Upper lobe of left lung (tissue), 6 donors: ENCODE measurements at regions not wholly inside any gene's neighbourhood (a gene's known extent, or its start where the extent isn't known, plus 50 kb on each side); places are given as distances from the start of the nearest gene placed in this dataset.
A peak's percentile ranks its signal among the peaks of the same experiment; 100 is the strongest.

Source experiments
- ATAC-seq, 2 donors: fragments of 200-7000 bp; cut with Tn5 transposase; one replicate each; pipeline ENCODE4 v1.9.1; 2022; ENCODE audit warnings: mild to moderate bottlenecking in 2 of 2, moderate library complexity in 2 of 2; ENCODE audit not compliant: low FRiP score in 2 of 2
- DNase-seq, 2 donors: peaks; one replicate each; pipeline ENCODE4 v3.0.0-alpha.2; 2019 to 2020
- H3K27ac ChIP-seq, 4 donors: fragments of 200-600 bp; sonication (generic); one replicate each; pipeline ENCODE4 v1.5.1; 2016 to 2019
- H3K27me3 ChIP-seq, 4 donors: fragments of 200-600 bp; sonication (generic); one replicate each; pipeline ENCODE4 v1.5.1; 2017 to 2019
- H3K36me3 ChIP-seq, 4 donors: fragments of 200-600 bp; sonication (generic); one replicate each; pipeline ENCODE4 v1.5.1; 2016 to 2019
- H3K4me1 ChIP-seq, 4 donors: fragments of 200-600 bp; sonication (generic); one replicate each; pipeline ENCODE4 v1.5.1; 2018 to 2019
- H3K4me3 ChIP-seq, 4 donors: fragments of 200-600 bp; sonication (generic); one replicate each; pipeline ENCODE4 v1.5.1; 2017 to 2019; ENCODE audit warnings: mild to moderate bottlenecking in 2 of 4, moderate library complexity in 1 of 4
- H3K9me3 ChIP-seq, 4 donors: fragments of 200-600 bp; sonication (generic); one replicate each; pipeline ENCODE4 v1.5.1; 2018 to 2019
- CTCF ChIP-seq, 6 experiments: fragments of 450-650 bp in 4 of 6; fragments of 200-600 bp in 2 of 6; sonication (generic) in 2 of 6; IDR thresholded peaks; one replicate each; pipeline ENCODE4 v1.5.1; 2016 to 2019; ENCODE audit warnings: antibody characterized with exemption in 6 of 6
- EP300 ChIP-seq, 4 donors: sonication (generic); formaldehyde crosslinking; IDR thresholded peaks; one replicate each; pipeline ENCODE4 v1.5.1; 2017; ENCODE audit warnings: antibody characterized with exemption in 4 of 4, control low read depth in 2 of 4
- POLR2A ChIP-seq, 4 donors: fragments of 450-650 bp; IDR thresholded peaks; one replicate each; pipeline ENCODE4 v1.5.1; 2016 to 2017; ENCODE audit warnings: antibody characterized with exemption in 4 of 4, mild to moderate bottlenecking in 2 of 4
- POLR2AphosphoS5 ChIP-seq, 2 donors: sonication (generic); formaldehyde crosslinking; IDR thresholded peaks; one replicate each; pipeline ENCODE4 v1.5.1; 2017; ENCODE audit warnings: antibody characterized with exemption in 2 of 2
- WGBS, 2 donors: methylation state at CpG; one replicate each; pipeline ENCODE4 v1.1.5; 2017 to 2018; 5-methylcytosine and 5-hydroxymethylcytosine counted together
- donor health status: DM: no; HTN: no; CAD: no; lungs with moderate emphysema.
- donor health status: DM: no; HTN: yes; CAD: no; lungs with severe emphysema.

- no peak for ATAC-seq
- Histone ChIP-seq H3K9me3 (no peaks in the 10 kb centered on the region), H3K4me1 (no peaks in the 10 kb centered on the region), H3K4me3 (no peak overlapping the region), H3K36me3 (no peaks in the 10 kb centered on the region), H3K27me3 (no peaks in the 10 kb centered on the region), H3K27ac (no peak overlapping the region)
- 64 to 83% methylated on average over 2 of the region's 2 CpGs for WGBS, 2 donors
- TF ChIP-seq POLR2A (IDR thresholded peaks at IDR 0.05) (no peak), POLR2AphosphoS5 (IDR thresholded peaks at IDR 0.05) (no peak), EP300 (IDR thresholded peaks at IDR 0.05) (no peak), CTCF (IDR thresholded peaks at IDR 0.05) (no peak)
- no peak for DNase-seq
These were observed 887.3 kb upstream of the SEMA6A start for GRCh38 chr5:117461966-117462365.

GRCh38 chr5:117461403-117461802, 886.8 kb upstream of the SEMA6A start:
- no peak overlapping the region for H3K27ac ChIP-seq
- DNase-seq (no peak), ATAC-seq (no peak)
- H3K4me1 ChIP-seq, result no peaks in the 10 kb centered on the region
- no peaks in the 10 kb centered on the region for H3K9me3 ChIP-seq
- 54 to 75% methylated on average over 1 of the region's 1 CpG for WGBS, 2 donors
- no peak for TF ChIP-seq CTCF (IDR thresholded peaks at IDR 0.05)
- no peaks in the 10 kb centered on the region for H3K36me3 ChIP-seq
- H3K27me3 ChIP-seq, result no peaks in the 10 kb centered on the region
- H3K4me3 ChIP-seq, result no peak overlapping the region

- no peak overlapping the region for H3K27ac ChIP-seq
- H3K9me3 ChIP-seq, result no peaks in the 10 kb centered on the region
- DNase-seq, result no peak
These were observed 883.0 kb upstream of the SEMA6A start for GRCh38 chr5:117457656-117458055.

GRCh38 chr5:117456866-117457470, 882.3 kb upstream of the SEMA6A start:
- no peaks in the 10 kb centered on the region for H3K9me3 ChIP-seq
- peaks cover 0 to 5% (median 0%) of the 10 kb centered on the region in 4 donors for H3K4me1 ChIP-seq
- 64 to 80% methylated on average over 3 to 4 of the region's 4 CpGs for WGBS, 2 donors
- H3K4me3 ChIP-seq, result no peak overlapping the region
- no peak overlapping the region for H3K27ac ChIP-seq
- H3K27me3 ChIP-seq, result no peaks in the 10 kb centered on the region
- no peak for DNase-seq
- H3K36me3 ChIP-seq, result no peaks in the 10 kb centered on the region
- no peak for ATAC-seq
- TF ChIP-seq POLR2AphosphoS5 (IDR thresholded peaks at IDR 0.05), result no peak

More at GRCh38 chr5:117457656-117458055, 883.0 kb upstream of the SEMA6A start:
- Histone ChIP-seq H3K36me3 (no peaks in the 10 kb centered on the region), H3K4me3 (no peak overlapping the region), H3K4me1 (peaks cover 0 to 5% (median 0%) of the 10 kb centered on the region in 4 donors), H3K27me3 (no peaks in the 10 kb centered on the region)
- ATAC-seq, result no peak
- WGBS, 2 donors, result 93 to 98% methylated on average over 1 of the region's 1 CpG
- TF ChIP-seq CTCF (IDR thresholded peaks at IDR 0.05), result no peak
- no peak for TF ChIP-seq POLR2AphosphoS5 (IDR thresholded peaks at IDR 0.05)
- TF ChIP-seq EP300 (IDR thresholded peaks at IDR 0.05), result no peak
- TF ChIP-seq POLR2A (IDR thresholded peaks at IDR 0.05), result no peak

GRCh38 chr5:117455236-117456233, 880.9 kb upstream of the SEMA6A start:
- peak; percentile 55 to 76 for ATAC-seq
- no peaks in the 10 kb centered on the region for H3K36me3 ChIP-seq
- H3K27ac ChIP-seq, result no peak overlapping the region
- peak in 1 of 2 donors; percentile 20 for DNase-seq
- peaks cover 0 to 5% (median 0%) of the 10 kb centered on the region in 4 donors for H3K4me1 ChIP-seq
- H3K4me3 ChIP-seq, result peak overlapping the region in 3 of 4 donors; percentile 27 to 41 (median 38)
- TF ChIP-seq EP300 (IDR thresholded peaks at IDR 0.05) (no peak), CTCF (IDR thresholded peaks at IDR 0.05) (peak in 4 of 6 experiments; percentile 8 to 33 (median 17)), POLR2AphosphoS5 (IDR thresholded peaks at IDR 0.05) (no peak)
- no peaks in the 10 kb centered on the region for H3K27me3 ChIP-seq
- 57 to 76% methylated on average over 12 to 21 of the region's 21 CpGs for WGBS, 2 donors
- no peaks in the 10 kb centered on the region for H3K9me3 ChIP-seq
